ENCODE measurements at regions not wholly inside any gene's neighbourhood (a gene's known extent, or its start where the extent isn't known, plus 50 kb on each side); places are given as distances from the start of the nearest gene placed in this dataset.

DNA sequence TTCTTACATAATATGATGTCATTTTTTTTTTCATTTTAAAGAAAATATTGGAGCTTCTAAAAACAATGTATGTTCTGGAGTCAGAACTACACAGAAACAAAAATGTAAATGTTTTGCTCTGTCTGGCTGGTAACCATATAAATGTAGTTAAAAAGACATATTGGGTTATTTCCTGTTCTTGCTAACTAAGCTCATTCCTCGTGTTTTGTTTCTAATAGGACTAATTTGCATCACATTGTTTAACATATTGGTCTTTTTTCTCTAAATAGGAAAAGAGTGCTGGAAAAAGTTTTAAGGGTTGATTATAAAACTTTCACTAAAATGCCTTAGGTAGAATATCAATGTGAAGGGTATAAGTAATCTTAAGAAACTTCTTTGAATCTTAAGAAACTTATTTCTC, 221.3 kb downstream of the SLC6A15 start:
- Mint-ChIP-seq H3K27ac (no peak overlapping the region), H3K4me1 (ENCODE audit: unreplicated experiment) (peaks cover 4% of the 10 kb centered on the region), H3K4me3 (no peak overlapping the region), H3K36me3 (no peaks in the 10 kb centered on the region), H3K27me3 (no peaks in the 10 kb centered on the region), H3K9me3 (peaks cover 4% of the 10 kb centered on the region)
- TF ChIP-seq, protein P1, sequence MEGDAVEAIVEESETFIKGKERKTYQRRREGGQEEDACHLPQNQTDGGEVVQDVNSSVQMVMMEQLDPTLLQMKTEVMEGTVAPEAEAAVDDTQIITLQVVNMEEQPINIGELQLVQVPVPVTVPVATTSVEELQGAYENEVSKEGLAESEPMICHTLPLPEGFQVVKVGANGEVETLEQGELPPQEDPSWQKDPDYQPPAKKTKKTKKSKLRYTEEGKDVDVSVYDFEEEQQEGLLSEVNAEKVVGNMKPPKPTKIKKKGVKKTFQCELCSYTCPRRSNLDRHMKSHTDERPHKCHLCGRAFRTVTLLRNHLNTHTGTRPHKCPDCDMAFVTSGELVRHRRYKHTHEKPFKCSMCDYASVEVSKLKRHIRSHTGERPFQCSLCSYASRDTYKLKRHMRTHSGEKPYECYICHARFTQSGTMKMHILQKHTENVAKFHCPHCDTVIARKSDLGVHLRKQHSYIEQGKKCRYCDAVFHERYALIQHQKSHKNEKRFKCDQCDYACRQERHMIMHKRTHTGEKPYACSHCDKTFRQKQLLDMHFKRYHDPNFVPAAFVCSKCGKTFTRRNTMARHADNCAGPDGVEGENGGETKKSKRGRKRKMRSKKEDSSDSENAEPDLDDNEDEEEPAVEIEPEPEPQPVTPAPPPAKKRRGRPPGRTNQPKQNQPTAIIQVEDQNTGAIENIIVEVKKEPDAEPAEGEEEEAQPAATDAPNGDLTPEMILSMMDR (conservative IDR thresholded peaks at IDR 0.05) = no peak
- no peak for DNase-seq (ENCODE audit: extremely low spot score, unreplicated experiment)

DNA sequence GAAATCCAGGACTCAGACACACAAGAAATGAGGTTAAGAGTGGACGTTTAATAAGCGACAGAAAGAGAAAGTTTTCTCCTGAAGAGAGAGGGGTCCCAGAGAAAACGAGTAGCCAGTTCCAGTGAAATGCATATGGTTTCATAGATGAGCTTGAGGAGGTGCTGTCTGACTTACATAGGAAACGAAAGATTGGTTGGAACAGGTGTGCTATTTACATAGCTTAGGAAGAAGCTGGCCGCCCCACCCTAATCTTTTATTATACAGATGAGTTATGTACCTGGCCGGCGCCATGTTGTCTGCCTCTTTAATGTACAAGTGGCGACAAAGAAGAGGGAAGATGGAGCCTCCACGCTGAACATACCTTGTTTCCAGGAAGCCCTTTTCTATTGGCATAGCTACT, 223.0 kb downstream of the SLC6A15 start:
- Mint-ChIP-seq H3K27ac (peak overlapping the region; percentile 48), H3K9me3 (peaks cover 4% of the 10 kb centered on the region), H3K36me3 (no peaks in the 10 kb centered on the region), H3K4me3 (peak overlapping the region; percentile 57), H3K4me1 (ENCODE audit: unreplicated experiment) (peaks cover 2% of the 10 kb centered on the region), H3K27me3 (no peaks in the 10 kb centered on the region)
- DNase-seq (ENCODE audit: extremely low spot score, unreplicated experiment) = no peak
- TF ChIP-seq, protein P1 (conservative IDR thresholded peaks at IDR 0.05) = no peak

DNA sequence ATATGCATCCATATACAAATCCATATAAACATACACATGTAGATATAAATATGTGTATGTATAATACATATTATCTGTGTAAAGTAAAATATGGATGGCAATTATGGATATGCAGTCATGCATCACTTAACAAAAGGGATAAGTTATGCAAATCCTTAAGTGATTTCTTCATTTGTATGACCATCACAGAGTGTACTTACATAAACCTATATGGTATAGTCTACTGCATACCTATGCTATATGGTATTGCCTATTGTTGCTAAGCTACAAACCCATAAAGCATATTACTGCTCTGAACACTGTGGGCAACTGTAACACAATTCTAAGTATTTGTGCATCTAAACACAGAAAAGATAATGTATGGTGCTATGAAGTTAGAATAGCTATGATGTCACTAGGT, 227.2 kb downstream of the SLC6A15 start:
- no peaks in the 10 kb centered on the region for H3K27me3 Mint-ChIP-seq
- H3K27ac Mint-ChIP-seq = no peak overlapping the region
- no peaks in the 10 kb centered on the region for H3K36me3 Mint-ChIP-seq
- no peaks in the 10 kb centered on the region for H3K4me1 Mint-ChIP-seq (ENCODE audit: unreplicated experiment)
- H3K4me3 Mint-ChIP-seq = no peak overlapping the region
- TF ChIP-seq, protein P1 (conservative IDR thresholded peaks at IDR 0.05) = no peak
- DNase-seq (ENCODE audit: extremely low spot score, unreplicated experiment) = no peak
- peaks cover 4% of the 10 kb centered on the region for H3K9me3 Mint-ChIP-seq

DNA sequence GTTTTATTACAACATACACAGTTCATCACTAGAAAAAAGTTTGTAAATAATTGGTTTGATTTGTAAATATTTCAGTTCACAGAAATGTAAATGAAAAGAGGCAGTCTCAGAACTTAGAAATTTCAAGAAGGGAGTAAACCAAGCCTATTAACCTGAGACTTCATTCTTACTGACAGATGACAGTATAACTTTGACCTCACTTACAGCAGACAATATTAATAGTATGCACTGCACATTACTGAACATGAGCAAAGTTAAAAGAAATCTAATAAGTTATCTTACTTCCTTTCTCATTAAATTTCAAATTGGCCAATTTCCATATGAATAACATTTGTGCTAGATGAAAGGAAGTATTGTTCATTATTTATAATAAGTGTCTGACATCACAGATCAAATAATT, 235.8 kb downstream of the SLC6A15 start:
- TF ChIP-seq, protein P1 (conservative IDR thresholded peaks at IDR 0.05) = no peak
- no peaks in the 10 kb centered on the region for H3K36me3 Mint-ChIP-seq
- DNase-seq (ENCODE audit: extremely low spot score, unreplicated experiment) = no peak
- H3K4me1 Mint-ChIP-seq (ENCODE audit: unreplicated experiment) = no peaks in the 10 kb centered on the region
- no peak overlapping the region for H3K4me3 Mint-ChIP-seq
- no peak overlapping the region for H3K27ac Mint-ChIP-seq
- H3K9me3 Mint-ChIP-seq = no peaks in the 10 kb centered on the region
- no peaks in the 10 kb centered on the region for H3K27me3 Mint-ChIP-seq

DNA sequence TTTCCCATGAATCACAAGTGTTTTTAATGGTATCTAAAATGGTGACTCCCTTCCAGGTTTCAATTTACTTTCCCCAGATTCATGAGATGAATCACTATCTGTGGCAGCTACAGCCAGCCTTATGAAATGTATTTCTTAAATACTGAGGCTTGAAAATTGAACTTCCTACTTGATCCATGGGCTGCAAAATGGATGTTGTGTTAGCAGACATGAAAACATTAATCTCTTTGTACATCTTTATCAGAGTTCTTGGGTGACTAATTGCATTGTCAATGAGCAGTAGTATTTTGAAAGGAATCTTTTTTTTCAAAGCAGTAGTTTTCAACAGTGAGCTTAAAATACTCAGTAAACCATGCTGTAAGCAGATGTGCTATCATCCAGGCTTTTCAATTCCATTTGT, 250.8 kb downstream of the SLC6A15 start:
- H3K27ac Mint-ChIP-seq = no peak overlapping the region
- H3K4me1 Mint-ChIP-seq (ENCODE audit: unreplicated experiment) = peaks cover 16% of the 10 kb centered on the region
- H3K27me3 Mint-ChIP-seq = no peaks in the 10 kb centered on the region

More for the DNA sequence above, 250.8 kb downstream of the SLC6A15 start:
- H3K36me3 Mint-ChIP-seq = no peaks in the 10 kb centered on the region
- TF ChIP-seq, protein P1 (conservative IDR thresholded peaks at IDR 0.05) = no peak
- H3K4me3 Mint-ChIP-seq = no peak overlapping the region
- no peak for DNase-seq (ENCODE audit: extremely low spot score, unreplicated experiment)
- H3K9me3 Mint-ChIP-seq = no peaks in the 10 kb centered on the region

Data from type B pancreatic cell (in vitro differentiated cells).